ENCODE measurements at regions not wholly inside any gene's neighbourhood (a gene's known extent, or its start where the extent isn't known, plus 50 kb on each side); places are given as distances from the start of the nearest gene placed in this dataset.

DNA sequence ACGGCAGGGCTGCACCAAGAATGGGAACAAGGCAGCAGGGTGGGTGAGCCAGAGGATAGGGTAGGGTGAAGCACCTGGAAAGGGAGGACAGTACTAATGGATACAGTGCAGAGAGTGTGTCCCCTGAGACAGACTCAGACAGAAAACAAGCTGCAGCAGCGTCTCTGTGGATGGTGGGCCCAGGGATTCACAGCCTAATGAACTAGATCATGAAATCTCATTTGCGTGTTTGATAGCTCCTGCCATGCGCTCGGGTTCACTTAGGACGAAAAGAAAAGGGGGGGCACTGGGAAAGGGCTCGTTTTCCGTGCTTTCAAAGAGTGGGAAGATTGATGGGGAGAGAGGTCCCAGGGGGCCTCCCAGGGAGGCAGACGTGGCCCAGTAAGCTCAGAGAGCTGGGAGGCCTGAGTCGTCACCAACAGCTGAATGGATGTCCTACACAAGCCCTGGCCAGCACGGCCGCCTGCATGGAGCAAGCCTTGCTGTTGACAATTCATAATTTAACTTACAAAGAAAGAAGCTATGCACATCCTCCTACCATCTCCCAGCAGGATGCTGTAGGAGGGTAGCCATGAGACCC lies 446.9 kb downstream of the BCOR start:
- TF ChIP-seq, protein P1, sequence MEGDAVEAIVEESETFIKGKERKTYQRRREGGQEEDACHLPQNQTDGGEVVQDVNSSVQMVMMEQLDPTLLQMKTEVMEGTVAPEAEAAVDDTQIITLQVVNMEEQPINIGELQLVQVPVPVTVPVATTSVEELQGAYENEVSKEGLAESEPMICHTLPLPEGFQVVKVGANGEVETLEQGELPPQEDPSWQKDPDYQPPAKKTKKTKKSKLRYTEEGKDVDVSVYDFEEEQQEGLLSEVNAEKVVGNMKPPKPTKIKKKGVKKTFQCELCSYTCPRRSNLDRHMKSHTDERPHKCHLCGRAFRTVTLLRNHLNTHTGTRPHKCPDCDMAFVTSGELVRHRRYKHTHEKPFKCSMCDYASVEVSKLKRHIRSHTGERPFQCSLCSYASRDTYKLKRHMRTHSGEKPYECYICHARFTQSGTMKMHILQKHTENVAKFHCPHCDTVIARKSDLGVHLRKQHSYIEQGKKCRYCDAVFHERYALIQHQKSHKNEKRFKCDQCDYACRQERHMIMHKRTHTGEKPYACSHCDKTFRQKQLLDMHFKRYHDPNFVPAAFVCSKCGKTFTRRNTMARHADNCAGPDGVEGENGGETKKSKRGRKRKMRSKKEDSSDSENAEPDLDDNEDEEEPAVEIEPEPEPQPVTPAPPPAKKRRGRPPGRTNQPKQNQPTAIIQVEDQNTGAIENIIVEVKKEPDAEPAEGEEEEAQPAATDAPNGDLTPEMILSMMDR (IDR thresholded peaks at IDR 0.05; ENCODE audit: insufficient read depth, missing control alignments) = no peak
- no peak for DNase-seq (ENCODE audit: insufficient read length, low spot score)
- no peak for FAIRE-seq

DNA sequence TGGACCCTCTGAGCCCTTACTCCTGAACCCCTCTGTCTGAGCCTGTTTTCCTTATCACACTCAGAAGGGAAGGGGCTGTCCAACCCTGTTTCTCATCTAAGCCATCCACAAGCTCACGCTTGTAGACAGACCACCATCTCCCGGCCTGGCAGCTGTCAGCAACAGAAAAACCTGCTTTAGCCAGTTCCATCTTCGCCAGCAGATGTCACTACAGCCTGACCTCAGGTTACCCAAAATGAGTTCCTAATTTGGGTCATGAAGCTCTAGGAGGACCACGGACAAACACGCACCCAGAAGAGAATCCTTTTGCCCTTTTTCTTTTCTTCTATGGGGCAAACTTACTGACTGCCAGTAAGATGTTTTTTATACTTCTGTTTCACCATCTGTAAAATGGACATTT lies 445.4 kb downstream of the BCOR start:
- DNase-seq (ENCODE audit: insufficient read length, low spot score) (no peak), FAIRE-seq (no peak)
- TF ChIP-seq, protein P1 (IDR thresholded peaks at IDR 0.05; ENCODE audit: insufficient read depth, missing control alignments) = peak; percentile 9

DNA sequence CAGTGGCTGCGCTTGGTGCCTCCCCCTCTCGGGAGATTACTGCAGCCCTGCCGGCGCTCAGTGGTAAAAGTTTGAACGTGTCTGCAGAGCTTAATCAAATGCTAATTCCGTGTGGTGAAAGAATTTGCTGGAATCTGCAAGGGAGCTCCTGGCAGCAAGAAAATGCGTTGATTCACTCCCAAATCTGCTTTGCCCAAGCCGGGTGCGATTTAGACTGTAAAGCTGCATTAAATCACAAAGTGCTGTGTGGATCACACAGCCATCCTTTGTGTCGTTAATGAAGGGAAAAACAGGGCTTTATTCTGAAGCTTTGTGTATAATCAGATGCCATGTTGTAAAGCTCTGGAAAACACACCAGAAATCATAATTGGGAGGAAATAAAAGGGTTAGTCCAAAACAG lies 444.1 kb downstream of the BCOR start:
- DNase-seq (ENCODE audit: insufficient read length, low spot score) = peak; percentile 16
- FAIRE-seq = no peak
- TF ChIP-seq, protein P1 (IDR thresholded peaks at IDR 0.05; ENCODE audit: insufficient read depth, missing control alignments) = peak; percentile 11

DNA sequence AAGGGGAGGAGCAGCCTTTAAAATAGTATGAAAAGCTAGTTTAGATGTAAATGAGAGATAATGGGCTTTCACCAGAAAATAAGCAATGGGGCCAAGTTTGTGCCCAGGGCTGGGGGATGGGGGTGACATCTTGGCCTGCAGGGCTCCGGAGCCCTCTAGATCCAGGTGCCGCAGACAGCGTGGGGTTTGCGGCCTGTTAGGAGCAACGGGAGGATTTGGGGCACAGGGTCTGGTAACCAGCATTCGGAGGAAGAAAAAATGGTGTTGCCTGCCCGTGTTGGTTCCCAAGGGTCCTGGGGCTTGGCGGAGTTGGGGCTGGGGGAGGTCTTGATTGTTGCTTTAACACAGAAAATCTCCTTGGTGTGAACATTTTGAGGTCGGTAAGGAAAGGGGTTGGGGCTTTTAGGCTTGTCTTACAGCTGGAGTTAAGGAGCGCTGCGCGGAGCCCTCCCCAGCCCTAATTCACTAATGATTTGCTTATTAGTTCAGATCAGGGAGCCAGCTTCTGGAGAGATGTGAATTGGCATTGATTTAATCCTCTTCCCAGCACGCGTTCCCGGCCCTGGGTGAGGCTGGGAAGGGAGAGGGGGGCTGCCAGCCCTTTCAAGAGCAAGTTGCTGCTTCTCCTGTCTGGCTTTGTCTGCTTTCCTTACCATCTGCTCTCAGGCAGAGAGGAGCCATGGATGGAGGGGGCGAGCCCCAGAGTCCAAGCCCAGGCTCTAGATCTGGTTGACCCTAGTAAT lies 443.4 kb downstream of the BCOR start:
- TF ChIP-seq, protein P1 (IDR thresholded peaks at IDR 0.05; ENCODE audit: insufficient read depth, missing control alignments) = no peak
- DNase-seq (ENCODE audit: insufficient read length, low spot score) = peak; percentile 43
- FAIRE-seq = peak; percentile 84

DNA sequence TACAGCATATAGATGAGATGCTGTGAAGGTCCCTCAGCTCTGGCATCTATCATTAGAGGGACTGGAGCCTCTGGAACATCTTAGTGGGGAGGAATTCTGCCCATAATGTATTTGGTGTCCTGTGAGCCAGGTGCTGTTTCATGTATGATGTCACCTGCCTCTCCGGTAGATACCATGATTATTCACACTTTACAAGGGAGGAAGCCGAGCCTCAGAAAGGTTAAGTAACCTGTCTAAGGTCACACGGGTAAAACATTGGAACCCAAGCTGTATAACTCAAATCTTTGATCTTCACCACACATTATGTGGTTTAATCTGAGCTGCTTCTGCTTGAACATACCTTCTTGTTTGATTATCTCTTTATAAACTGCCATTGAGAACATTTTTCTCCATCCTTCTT lies 442.8 kb downstream of the BCOR start:
- no peak for DNase-seq (ENCODE audit: insufficient read length, low spot score)
- TF ChIP-seq, protein P1 (IDR thresholded peaks at IDR 0.05; ENCODE audit: insufficient read depth, missing control alignments) = no peak
- no peak for FAIRE-seq

DNA sequence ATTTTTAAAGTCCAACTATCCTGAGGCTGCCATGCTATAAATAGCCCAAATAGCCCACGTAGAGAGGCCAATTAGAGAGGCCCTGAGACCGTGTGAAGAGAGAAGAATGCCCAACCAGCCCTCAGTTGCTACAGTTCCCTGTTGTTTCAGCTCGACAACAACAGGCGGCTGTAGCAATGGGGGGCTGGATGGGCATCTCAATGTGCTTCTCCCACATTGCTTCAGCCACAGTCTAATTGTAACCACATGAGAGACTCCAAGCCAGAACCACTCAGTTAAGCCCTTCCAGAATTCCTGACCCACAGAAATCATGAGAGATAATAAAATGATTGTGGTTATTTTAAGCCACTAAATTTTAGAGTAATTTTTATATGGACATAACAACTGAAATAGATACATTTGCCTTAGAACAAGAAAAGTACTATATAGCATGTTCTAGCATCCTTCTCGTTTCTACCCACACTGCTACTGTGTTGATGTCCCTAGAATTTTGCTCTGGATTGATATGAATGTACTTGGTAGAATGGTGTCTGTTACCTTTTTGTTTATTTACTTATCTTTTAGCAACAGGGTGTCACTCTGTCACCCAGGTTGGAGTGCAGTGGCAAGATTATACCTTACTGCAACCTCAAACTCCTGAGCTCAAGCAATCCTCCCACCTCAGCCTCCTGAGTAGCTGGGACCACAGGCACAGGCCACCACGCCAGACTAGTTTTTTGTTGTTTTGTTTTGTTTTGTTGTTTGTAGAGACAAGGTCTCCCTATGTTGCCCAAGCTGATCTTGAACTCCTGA lies 436.4 kb downstream of the BCOR start:
- FAIRE-seq (no peak), DNase-seq (ENCODE audit: insufficient read length, low spot score) (no peak)
- TF ChIP-seq, protein P1 (IDR thresholded peaks at IDR 0.05; ENCODE audit: insufficient read depth, missing control alignments) = no peak
